GM12891 (cell line): ENCODE measurements at regions not wholly inside any gene's neighbourhood (a gene's known extent, or its start where the extent isn't known, plus 50 kb on each side); places are given as distances from the start of the nearest gene placed in this dataset.

ENCODE experiments used
- POLR2A ChIP-seq: IDR thresholded peaks from 2 replicates; pipeline ENCODE4 v1.6.1; 2011; ENCODE audit warnings: low read depth, low read length, control low read depth
- SPI1 ChIP-seq: IDR thresholded peaks from 2 replicates; pipeline ENCODE4 v1.6.1; 2011; ENCODE audit warnings: low read depth, low read length, control low read depth

- TF ChIP-seq POLR2A, result no peak
- TF ChIP-seq SPI1, result no peak
Measured at GRCh38 chr18:53797998-53798495, 426.4 kb downstream of the MBD2 start.
